ENCODE measurements at regions not wholly inside any gene's neighbourhood (a gene's known extent, or its start where the extent isn't known, plus 50 kb on each side); places are given as distances from the start of the nearest gene placed in this dataset.

DNA sequence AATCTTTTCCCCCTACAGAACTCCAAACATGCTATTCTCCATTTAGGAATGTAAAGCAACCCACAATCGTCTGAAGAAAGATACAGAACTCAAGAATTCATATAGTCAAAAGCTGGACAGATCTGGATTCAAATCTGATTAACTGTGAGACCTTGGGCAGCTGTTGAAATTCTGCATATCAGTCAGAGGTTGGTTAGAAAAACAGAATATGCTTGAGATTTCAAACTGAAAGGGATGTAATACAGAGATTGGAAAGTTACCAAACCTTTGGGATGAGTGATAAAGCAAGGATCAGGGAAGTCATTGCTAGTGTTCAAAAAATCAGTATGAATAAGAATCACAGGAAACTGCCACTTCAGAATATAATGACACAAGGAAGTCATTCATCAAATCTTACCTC, 406.6 kb downstream of the HTR7 start:
- TF ChIP-seq CTCF (IDR thresholded peaks at IDR 0.05; ENCODE audit: extremely low read depth, insufficient read depth, missing control alignments) = no peak
- in situ Hi-C loops (cut with MboI; ENCODE audit: low pct_unique_long_range_greater_than_20kb, low sequenced_read_pairs, unreplicated experiment) = no loop called here
- DNase-seq (ENCODE audit: low spot score) = no peak

GRCh38 chr10:90458054-90458453, 399.8 kb downstream of the HTR7 start:
- in situ Hi-C loops (cut with MboI; ENCODE audit: low pct_unique_long_range_greater_than_20kb, low sequenced_read_pairs, unreplicated experiment) = no loop called here
- no peak for TF ChIP-seq CTCF (IDR thresholded peaks at IDR 0.05; ENCODE audit: extremely low read depth, insufficient read depth, missing control alignments)
- DNase-seq (ENCODE audit: low spot score) = no peak

GRCh38 chr10:90458571-90458970, 399.3 kb downstream of the HTR7 start:
- DNase-seq (ENCODE audit: low spot score) = no peak
- TF ChIP-seq CTCF (IDR thresholded peaks at IDR 0.05; ENCODE audit: extremely low read depth, insufficient read depth, missing control alignments) = no peak
- in situ Hi-C loops (cut with MboI; ENCODE audit: low pct_unique_long_range_greater_than_20kb, low sequenced_read_pairs, unreplicated experiment) = no loop called here

GRCh38 chr10:90461437-90462155, 396.2 kb downstream of the HTR7 start:
- no peak for TF ChIP-seq CTCF (IDR thresholded peaks at IDR 0.05; ENCODE audit: extremely low read depth, insufficient read depth, missing control alignments)
- in situ Hi-C loops (cut with MboI; ENCODE audit: low pct_unique_long_range_greater_than_20kb, low sequenced_read_pairs, unreplicated experiment) = no loop called here
- no peak for DNase-seq (ENCODE audit: low spot score)

GRCh38 chr10:90462749-90463470, 394.9 kb downstream of the HTR7 start:
- in situ Hi-C loops (cut with MboI; ENCODE audit: low pct_unique_long_range_greater_than_20kb, low sequenced_read_pairs, unreplicated experiment) = no loop called here
- no peak for TF ChIP-seq CTCF (IDR thresholded peaks at IDR 0.05; ENCODE audit: extremely low read depth, insufficient read depth, missing control alignments)
- no peak for DNase-seq (ENCODE audit: low spot score)

GRCh38 chr10:90464329-90464728, 393.5 kb downstream of the HTR7 start:
- in situ Hi-C loops (cut with MboI; ENCODE audit: low pct_unique_long_range_greater_than_20kb, low sequenced_read_pairs, unreplicated experiment) = no loop called here
- no peak for TF ChIP-seq CTCF (IDR thresholded peaks at IDR 0.05; ENCODE audit: extremely low read depth, insufficient read depth, missing control alignments)
- no peak for DNase-seq (ENCODE audit: low spot score)
